Neural progenitor cell (in vitro differentiated cells): ENCODE measurements at regions not wholly inside any gene's neighbourhood (a gene's known extent, or its start where the extent isn't known, plus 50 kb on each side); places are given as distances from the start of the nearest gene placed in this dataset.

ENCODE experiments used
- DNase-seq: peaks from one replicate; pipeline ENCODE4 v3.0.0-alpha.2; 2016; ENCODE audit warnings: low spot score
- H2AFZ ChIP-seq: fragments of 200-600 bp; sonication (generic); replicated peaks from 2 replicates; pipeline ENCODE4 v1.6.1; 2016; ENCODE audit warnings: antibody characterized with exemption
- H3F3A ChIP-seq: fragments of 200-600 bp; sonication (generic); 2 replicates; pipeline ENCODE4 v1.6.1; 2016; ENCODE audit warnings: antibody characterized with exemption, low read depth
- H3K27ac ChIP-seq: fragments of 200-600 bp; sonication (generic); 2 replicates; pipeline ENCODE4 v1.5.1; 2016; ENCODE audit warnings: mild to moderate bottlenecking
- H3K27me3 ChIP-seq: fragments of 200-600 bp; sonication (generic); 2 replicates; pipeline ENCODE4 v1.6.1; 2016; ENCODE audit warnings: mild to moderate bottlenecking, moderate library complexity
- H3K36me3 ChIP-seq: fragments of 200-600 bp; sonication (generic); 2 replicates; pipeline ENCODE4 v1.5.1; 2016
- H3K4me1 ChIP-seq: fragments of 200-600 bp; sonication (generic); 2 replicates; pipeline ENCODE4 v1.6.1; 2016; ENCODE audit warnings: mixed run types
- H3K4me2 ChIP-seq: fragments of 200-600 bp; sonication (generic); 2 replicates; pipeline ENCODE4 v1.6.1; 2016
- H3K4me3 ChIP-seq: fragments of 200-600 bp; sonication (generic); 2 replicates; pipeline ENCODE4 v1.5.1; 2016
- H3K79me2 ChIP-seq: fragments of 200-600 bp; sonication (generic); 2 replicates; pipeline ENCODE4 v1.6.1; 2016; ENCODE audit warnings: low read depth
- H3K9ac ChIP-seq: fragments of 200-600 bp; sonication (generic); 2 replicates; pipeline ENCODE4 v1.6.1; 2016
- H3K9me3 ChIP-seq: fragments of 200-600 bp; sonication (generic); 2 replicates; pipeline ENCODE4 v1.5.1; 2016; ENCODE audit warnings: low read depth
- H4K20me1 ChIP-seq: fragments of 200-600 bp; sonication (generic); 2 replicates; pipeline ENCODE4 v1.6.1; 2016; ENCODE audit warnings: low read depth
- H3K27ac Mint-ChIP-seq: 3 replicates; pipeline ENCODE4 v1.8.0; 2021; ENCODE audit warnings: mixed read lengths
- H3K27me3 Mint-ChIP-seq: 2 replicates; pipeline ENCODE4 v1.8.0; 2022; ENCODE audit warnings: low read depth, mild to moderate bottlenecking, inconsistent platforms, moderate library complexity, mixed read lengths; ENCODE audit not compliant: insufficient read depth
- H3K36me3 Mint-ChIP-seq: 3 replicates; pipeline ENCODE4 v1.8.0; 2021; ENCODE audit warnings: mixed read lengths
- H3K4me1 Mint-ChIP-seq: 3 replicates; pipeline ENCODE4 v1.8.0; 2021; ENCODE audit warnings: mixed read lengths
- H3K4me3 Mint-ChIP-seq: 3 replicates; pipeline ENCODE4 v1.8.0; 2021; ENCODE audit warnings: mild to moderate bottlenecking, moderate library complexity, mixed read lengths
- H3K9me3 Mint-ChIP-seq: 3 replicates; pipeline ENCODE4 v1.8.0; 2020; ENCODE audit warnings: mixed read lengths
- CTCF ChIP-seq: fragments of 200-600 bp; sonication (generic); IDR thresholded peaks from 2 replicates; pipeline ENCODE4 v1.5.1; 2017; ENCODE audit warnings: antibody characterized with exemption, mild to moderate bottlenecking
- EZH2 ChIP-seq: fragments of 200-600 bp; sonication (generic); IDR thresholded peaks from 2 replicates; pipeline ENCODE4 v1.6.1; 2017; ENCODE audit warnings: antibody characterized with exemption, mild to moderate bottlenecking, moderate library complexity
- EZH2phosphoT487 ChIP-seq: fragments of 200-600 bp; sonication (generic); IDR thresholded peaks from 2 replicates; pipeline ENCODE4 v1.6.1; 2017; ENCODE audit warnings: antibody characterized with exemption

GRCh38 chr21:34219334-34220060, 144.3 kb upstream of the KCNE2 start:
- Histone ChIP-seq H3F3A (peaks cover 20% of the 10 kb centered on the region), H3K4me3 (no peak overlapping the region), H3K4me2 (peak overlapping the region; percentile 42), H3K27me3 (no peaks in the 10 kb centered on the region), H3K27ac (peak overlapping the region; percentile 10), H3K4me1 (peaks cover 16% of the 10 kb centered on the region), H3K36me3 (no peaks in the 10 kb centered on the region), H4K20me1 (no peaks in the 10 kb centered on the region), H3K9me3 (no peaks in the 10 kb centered on the region), H3K79me2 (no peaks in the 10 kb centered on the region), H3K9ac (no peak overlapping the region), H2AFZ (peak overlapping the region; percentile 63)
- Mint-ChIP-seq H3K27ac (no peak overlapping the region), H3K9me3 (peaks cover 8% of the 10 kb centered on the region), H3K27me3 (peaks cover 2% of the 10 kb centered on the region), H3K4me1 (peaks cover 30% of the 10 kb centered on the region), H3K36me3 (peaks cover 14% of the 10 kb centered on the region), H3K4me3 (no peak overlapping the region)
- TF ChIP-seq CTCF, result no peak
- TF ChIP-seq EZH2, result no peak
- TF ChIP-seq EZH2phosphoT487, result no peak
- no peak for DNase-seq

- no peak overlapping the region for H3K27ac ChIP-seq
- no peak for DNase-seq
- H3K4me3 Mint-ChIP-seq, result no peak overlapping the region
- peaks cover 2% of the 10 kb centered on the region for H3K27me3 Mint-ChIP-seq
- no peaks in the 10 kb centered on the region for H3K79me2 ChIP-seq
- H3K9ac ChIP-seq, result no peak overlapping the region
- no peak overlapping the region for H2AFZ ChIP-seq
- no peaks in the 10 kb centered on the region for H3K27me3 ChIP-seq
- H4K20me1 ChIP-seq, result no peaks in the 10 kb centered on the region
- peaks cover 25% of the 10 kb centered on the region for H3K4me1 Mint-ChIP-seq
- peaks cover 20% of the 10 kb centered on the region for H3F3A ChIP-seq
- H3K4me2 ChIP-seq, result no peak overlapping the region
- H3K36me3 Mint-ChIP-seq, result peaks cover 7% of the 10 kb centered on the region
- TF ChIP-seq CTCF (no peak), EZH2phosphoT487 (no peak), EZH2 (no peak)
- peaks cover 16% of the 10 kb centered on the region for H3K4me1 ChIP-seq
- H3K4me3 ChIP-seq, result no peak overlapping the region
- H3K36me3 ChIP-seq, result no peaks in the 10 kb centered on the region
- H3K27ac Mint-ChIP-seq, result no peak overlapping the region
- H3K9me3 Mint-ChIP-seq, result no peaks in the 10 kb centered on the region
- no peaks in the 10 kb centered on the region for H3K9me3 ChIP-seq
Observed at GRCh38 chr21:34220556-34221195, 143.1 kb upstream of the KCNE2 start.

DNA sequence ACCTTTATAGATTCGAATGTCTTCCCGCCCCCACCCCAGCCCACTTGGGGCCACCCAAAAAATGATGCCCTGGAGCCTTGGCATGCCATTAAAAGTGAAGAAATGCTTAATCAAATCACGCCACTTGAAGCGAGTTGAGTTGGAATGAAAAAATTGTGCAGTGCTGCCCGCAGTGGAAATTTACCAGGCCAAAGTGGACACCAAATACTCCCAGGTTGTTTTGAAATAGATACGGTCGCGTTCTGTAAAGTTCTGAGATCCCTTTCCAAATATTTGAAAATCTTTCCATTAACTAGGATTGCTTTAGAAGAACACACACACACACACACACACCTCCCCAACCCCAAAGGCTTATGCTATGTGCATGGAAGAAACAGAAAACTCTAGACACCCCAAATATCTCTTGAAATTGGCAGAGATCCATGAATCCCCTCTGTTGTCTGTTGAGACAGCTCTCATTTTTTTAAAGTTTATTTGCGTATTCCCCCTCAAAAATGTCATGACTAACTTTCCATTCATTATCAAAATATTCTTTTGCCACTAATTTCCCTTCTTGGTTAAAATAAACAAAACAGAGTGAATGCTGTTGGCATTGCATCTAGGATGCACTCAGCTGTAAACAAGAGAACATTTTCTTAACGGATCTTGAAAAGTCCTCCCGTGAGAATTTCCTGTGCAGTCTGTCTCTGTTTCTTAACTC, 142.3 kb upstream of the KCNE2 start:
- H3K4me3 ChIP-seq, result no peak overlapping the region
- no peaks in the 10 kb centered on the region for H3K79me2 ChIP-seq
- no peak overlapping the region for H3K4me2 ChIP-seq
- H3K9me3 Mint-ChIP-seq, result no peaks in the 10 kb centered on the region
- no peak overlapping the region for H3K9ac ChIP-seq
- H3K36me3 ChIP-seq, result no peaks in the 10 kb centered on the region
- no peak for TF ChIP-seq EZH2phosphoT487
- TF ChIP-seq EZH2, result no peak
- no peak for TF ChIP-seq CTCF
- H3K9me3 ChIP-seq, result no peaks in the 10 kb centered on the region
- H3K27ac Mint-ChIP-seq, result no peak overlapping the region
- H3K4me3 Mint-ChIP-seq, result no peak overlapping the region
- no peak overlapping the region for H2AFZ ChIP-seq
- no peak overlapping the region for H3K27ac ChIP-seq
- peaks cover 7% of the 10 kb centered on the region for H3K36me3 Mint-ChIP-seq
- H3K27me3 ChIP-seq, result no peaks in the 10 kb centered on the region
- peaks cover 2% of the 10 kb centered on the region for H3K27me3 Mint-ChIP-seq
- H3K4me1 ChIP-seq, result peaks cover 16% of the 10 kb centered on the region
- H3K4me1 Mint-ChIP-seq, result peaks cover 19% of the 10 kb centered on the region
- no peaks in the 10 kb centered on the region for H4K20me1 ChIP-seq
- DNase-seq, result no peak
- H3F3A ChIP-seq, result peaks cover 20% of the 10 kb centered on the region
